ENCODE measurements at regions not wholly inside any gene's neighbourhood (a gene's known extent, or its start where the extent isn't known, plus 50 kb on each side); places are given as distances from the start of the nearest gene placed in this dataset.

DNA sequence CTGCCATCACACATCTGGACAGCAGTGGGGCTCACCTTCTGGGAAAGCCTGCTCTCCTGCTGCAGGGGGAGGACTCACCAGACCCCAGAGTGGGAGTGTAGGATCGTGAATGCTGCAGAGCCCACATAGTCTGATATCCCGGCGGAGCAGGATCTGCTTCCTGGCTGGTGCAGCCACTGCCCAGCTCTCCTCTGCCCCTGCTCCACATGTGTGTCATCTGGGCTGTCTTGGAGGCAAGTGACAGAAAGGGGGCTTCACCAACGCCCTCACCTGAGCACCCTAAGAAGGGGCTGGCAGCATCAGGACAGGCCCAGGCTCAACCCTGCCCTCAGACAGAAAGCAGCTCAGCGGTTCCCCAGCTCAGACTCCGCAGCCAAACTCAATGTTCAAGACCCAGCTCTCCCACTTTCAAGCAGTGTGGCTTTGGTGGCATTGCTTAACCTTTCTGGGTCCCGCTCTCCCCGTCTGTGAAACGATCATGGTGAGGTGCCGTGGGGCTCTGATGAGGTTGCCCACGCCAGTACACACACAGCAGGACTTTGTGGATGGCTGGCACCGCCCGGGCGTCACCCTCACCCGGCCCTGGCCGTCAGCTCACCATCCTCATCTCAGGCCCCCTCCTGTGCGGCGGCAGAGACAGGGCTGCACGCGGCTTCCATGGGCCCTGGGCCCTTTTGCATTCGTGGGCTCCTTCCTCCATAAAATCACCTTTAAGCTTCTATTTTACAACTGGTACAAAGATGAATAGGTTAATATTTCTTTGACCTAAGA, 91.0 kb upstream of the SFSWAP start:
- TF ChIP-seq POLR2AphosphoS5 (IDR thresholded peaks at IDR 0.05; ENCODE audit: low read depth, low read length) (no peak), SPI1 (IDR thresholded peaks at IDR 0.05; ENCODE audit: low read depth, low read length) (no peak), PAX5 (IDR thresholded peaks at IDR 0.05; ENCODE audit: insufficient read depth, low read length, severe bottlenecking) (no peak), POLR2A (IDR thresholded peaks at IDR 0.05; ENCODE audit: low read depth, low read length) (no peak), TAF1 (IDR thresholded peaks at IDR 0.05; ENCODE audit: low read depth, low read length) (no peak)

Data from GM12891 (cell line).